GM19467 (cell line): ENCODE measurements at regions not wholly inside any gene's neighbourhood (a gene's known extent, or its start where the extent isn't known, plus 50 kb on each side); places are given as distances from the start of the nearest gene placed in this dataset.
A peak's percentile ranks its signal among the peaks of the same experiment; 100 is the strongest.
"Not testable (repeated sequence)": the region's sequence is repeated elsewhere in the genome, so short reads cannot be mapped to it uniquely, and the experiment has no call there.

Experiments
- ATAC-seq: cut with Tn5 transposase; IDR thresholded peaks from one replicate; pipeline ENCODE4 v1.9.1; 2021; ENCODE audit warnings: mild to moderate bottlenecking, moderate library complexity; ENCODE audit not compliant: unreplicated experiment

DNA sequence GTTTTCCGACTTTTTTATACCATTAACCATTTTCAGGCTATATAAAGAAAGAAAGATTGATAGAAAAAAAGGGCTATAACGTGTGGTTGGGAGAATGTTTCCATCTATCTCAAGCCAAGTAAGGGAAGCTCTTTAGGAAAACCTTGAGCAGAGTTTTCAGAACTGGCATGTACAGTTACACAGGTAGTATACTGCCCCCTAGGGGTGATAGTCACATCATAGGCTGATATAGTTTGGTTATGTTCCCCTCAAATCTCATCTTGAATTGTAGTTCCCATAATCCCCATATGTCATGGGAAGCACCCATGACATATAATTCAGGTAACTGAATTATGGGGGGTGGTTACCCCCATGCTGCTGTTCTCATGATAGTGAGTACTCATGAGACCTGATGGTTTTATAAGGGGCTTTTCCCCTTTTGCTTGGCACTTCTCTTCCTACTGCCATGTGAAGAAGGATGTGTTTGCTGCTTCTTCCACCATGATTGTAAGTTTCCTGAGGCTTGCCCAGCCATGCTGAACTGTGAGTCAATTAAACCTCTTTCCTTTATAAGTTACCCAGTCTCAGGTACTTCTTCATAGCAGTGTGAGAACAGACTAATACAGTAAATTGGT, 186.8 kb downstream of the TMA16 start:
- peak; percentile 85 for ATAC-seq

- no peak for ATAC-seq
Observed at GRCh38 chr4:163688856-163689255, 194.4 kb downstream of the TMA16 start.

DNA sequence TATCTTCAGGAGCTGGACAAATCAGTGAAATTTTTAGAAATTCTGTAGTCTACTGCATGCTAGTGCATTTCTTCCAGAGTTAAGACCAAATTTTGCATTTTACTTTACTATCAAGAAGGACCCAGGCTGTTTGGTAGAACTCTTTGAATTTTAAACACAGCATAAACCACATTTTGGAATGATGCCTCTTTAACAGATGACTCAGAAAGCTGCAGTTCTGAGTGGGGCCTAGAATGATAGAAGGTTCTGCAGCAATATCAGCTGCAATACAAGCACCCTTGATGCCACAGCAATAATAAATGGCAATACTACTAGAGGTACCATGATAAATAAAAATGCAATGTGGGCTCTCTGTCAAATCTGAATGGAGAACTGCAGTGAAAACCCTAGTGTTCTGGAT, 198.7 kb downstream of the TMA16 start:
- no peak for ATAC-seq

GRCh38 chr4:163693776-163694175, 199.3 kb downstream of the TMA16 start:
- no peak for ATAC-seq

DNA sequence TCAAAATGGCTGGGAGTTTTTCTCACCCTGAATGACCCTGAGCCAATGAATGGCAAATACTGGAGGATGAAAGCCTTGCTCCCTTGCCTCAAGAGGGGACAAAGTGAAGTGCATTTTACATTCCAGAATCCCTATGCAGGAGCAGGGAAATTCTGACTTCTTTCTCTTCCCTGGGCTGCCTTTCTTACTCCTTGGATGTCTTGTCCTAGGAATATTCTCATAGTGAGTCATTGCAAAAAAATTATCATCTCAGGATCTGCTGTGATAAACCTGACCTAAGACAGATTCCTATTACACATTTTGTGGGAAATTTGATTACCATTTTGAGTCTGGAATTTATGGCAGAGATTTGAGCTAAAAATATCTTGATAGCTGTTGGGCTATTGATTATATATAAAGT, 199.9 kb downstream of the TMA16 start:
- no peak for ATAC-seq

GRCh38 chr4:163697121-163697520, 202.6 kb downstream of the TMA16 start:
- ATAC-seq: no peak

GRCh38 chr4:163700383-163700782, 205.9 kb downstream of the TMA16 start:
- ATAC-seq: not testable (repeated sequence)

- peak; percentile 87 for ATAC-seq
Observed at GRCh38 chr4:163701916-163702315, 207.4 kb downstream of the TMA16 start.

GRCh38 chr4:163702736-163703135, 208.2 kb downstream of the TMA16 start:
- ATAC-seq: no peak

DNA sequence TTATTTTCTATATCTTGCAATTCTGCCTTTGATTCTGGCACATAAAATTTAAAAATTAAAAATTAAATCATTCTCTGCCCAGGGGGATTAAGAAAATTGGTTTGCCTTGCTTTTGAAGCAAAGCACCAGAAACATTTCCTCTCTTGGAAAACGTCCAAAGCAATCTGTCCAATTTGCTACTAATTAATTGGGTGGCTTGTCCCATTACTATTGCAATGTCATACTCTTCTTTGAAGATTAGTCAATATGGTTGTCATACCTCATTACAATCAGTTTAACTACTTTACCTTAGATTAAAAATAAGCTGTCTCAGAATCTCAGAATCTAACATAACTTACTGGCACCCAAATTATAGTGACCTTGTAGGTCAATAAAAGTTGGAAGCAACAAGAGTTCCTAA, 208.8 kb downstream of the TMA16 start:
- no peak for ATAC-seq

- ATAC-seq: no peak
Observed at GRCh38 chr4:163707873-163708272, 213.4 kb downstream of the TMA16 start.

- no peak for ATAC-seq
Observed at GRCh38 chr4:163709601-163710000, 215.1 kb downstream of the TMA16 start.

GRCh38 chr4:163710158-163710557, 215.7 kb downstream of the TMA16 start:
- ATAC-seq: no peak

- ATAC-seq: not testable (repeated sequence)
Observed at GRCh38 chr4:163724495-163724894, 230.0 kb downstream of the TMA16 start.

GRCh38 chr4:163726641-163727040, 232.2 kb downstream of the TMA16 start:
- ATAC-seq: no peak

- ATAC-seq: no peak
Observed at GRCh38 chr4:163731071-163731470, 236.6 kb downstream of the TMA16 start.

GRCh38 chr4:163732473-163732872, 238.0 kb downstream of the TMA16 start:
- no peak for ATAC-seq

DNA sequence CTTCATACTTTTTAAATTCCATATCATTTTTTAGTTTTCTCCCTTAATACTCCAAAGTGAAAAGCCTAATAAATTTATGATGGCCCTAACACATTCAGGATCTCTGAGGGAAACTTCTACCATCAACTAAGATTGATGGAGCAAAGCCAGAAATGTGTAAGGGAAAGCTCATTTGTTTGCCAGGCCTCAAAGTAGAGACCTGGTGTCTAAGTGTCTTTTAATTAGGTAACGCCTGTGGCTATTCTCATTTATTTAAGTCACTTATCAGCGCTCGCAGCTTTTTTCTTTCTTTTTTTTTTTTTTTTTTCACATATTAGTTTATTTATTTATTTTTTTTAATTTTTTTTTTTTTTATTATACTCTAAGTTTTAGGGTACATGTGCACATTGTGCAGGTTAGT, 242.4 kb downstream of the TMA16 start:
- no peak for ATAC-seq

DNA sequence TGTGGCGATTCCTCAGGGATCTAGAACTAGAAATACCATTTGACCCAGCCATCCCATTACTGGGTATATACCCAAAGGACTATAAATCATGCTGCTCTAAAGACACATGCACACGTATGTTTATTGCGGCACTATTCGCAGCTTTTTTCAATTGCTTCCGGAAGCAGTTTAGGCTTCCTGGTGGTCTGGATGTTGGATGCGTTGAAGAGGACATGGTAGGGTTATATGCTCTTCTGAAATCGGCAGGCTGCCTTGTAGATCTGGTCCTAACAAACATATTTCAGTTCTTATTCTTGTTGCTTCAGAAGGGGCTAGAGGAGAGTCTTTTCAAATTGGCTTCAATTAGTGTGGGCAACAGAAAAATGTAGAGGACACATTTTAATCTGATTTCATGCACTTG, 243.4 kb downstream of the TMA16 start:
- not testable (repeated sequence) for ATAC-seq

DNA sequence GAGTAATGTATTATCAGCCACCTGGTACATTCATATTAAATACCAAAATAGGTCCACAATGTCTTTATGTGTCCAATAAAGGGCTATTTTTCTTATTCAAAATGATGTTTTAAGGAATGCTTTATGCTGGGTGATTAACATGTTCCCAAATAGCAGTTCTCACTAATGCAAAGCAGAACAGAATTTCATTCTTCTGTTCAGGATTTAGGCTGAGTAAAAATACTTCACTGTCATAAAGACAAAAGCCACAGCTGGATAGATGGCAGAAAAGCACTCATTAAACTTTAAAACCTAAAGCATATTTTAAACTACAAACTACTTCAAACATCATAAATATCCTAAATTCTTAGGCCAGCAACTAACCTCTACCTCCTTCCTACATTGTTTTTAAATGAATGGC, 244.0 kb downstream of the TMA16 start:
- no peak for ATAC-seq

- peak; percentile 96 for ATAC-seq
Observed at GRCh38 chr4:163744861-163745260, 250.4 kb downstream of the TMA16 start.

- ATAC-seq: no peak
Observed at GRCh38 chr4:163747293-163747692, 252.8 kb downstream of the TMA16 start.

- no peak for ATAC-seq
Observed at GRCh38 chr4:163747886-163748285, 253.4 kb downstream of the TMA16 start.
